ENCODE measurements at regions not wholly inside any gene's neighbourhood (a gene's known extent, or its start where the extent isn't known, plus 50 kb on each side); places are given as distances from the start of the nearest gene placed in this dataset.

DNA sequence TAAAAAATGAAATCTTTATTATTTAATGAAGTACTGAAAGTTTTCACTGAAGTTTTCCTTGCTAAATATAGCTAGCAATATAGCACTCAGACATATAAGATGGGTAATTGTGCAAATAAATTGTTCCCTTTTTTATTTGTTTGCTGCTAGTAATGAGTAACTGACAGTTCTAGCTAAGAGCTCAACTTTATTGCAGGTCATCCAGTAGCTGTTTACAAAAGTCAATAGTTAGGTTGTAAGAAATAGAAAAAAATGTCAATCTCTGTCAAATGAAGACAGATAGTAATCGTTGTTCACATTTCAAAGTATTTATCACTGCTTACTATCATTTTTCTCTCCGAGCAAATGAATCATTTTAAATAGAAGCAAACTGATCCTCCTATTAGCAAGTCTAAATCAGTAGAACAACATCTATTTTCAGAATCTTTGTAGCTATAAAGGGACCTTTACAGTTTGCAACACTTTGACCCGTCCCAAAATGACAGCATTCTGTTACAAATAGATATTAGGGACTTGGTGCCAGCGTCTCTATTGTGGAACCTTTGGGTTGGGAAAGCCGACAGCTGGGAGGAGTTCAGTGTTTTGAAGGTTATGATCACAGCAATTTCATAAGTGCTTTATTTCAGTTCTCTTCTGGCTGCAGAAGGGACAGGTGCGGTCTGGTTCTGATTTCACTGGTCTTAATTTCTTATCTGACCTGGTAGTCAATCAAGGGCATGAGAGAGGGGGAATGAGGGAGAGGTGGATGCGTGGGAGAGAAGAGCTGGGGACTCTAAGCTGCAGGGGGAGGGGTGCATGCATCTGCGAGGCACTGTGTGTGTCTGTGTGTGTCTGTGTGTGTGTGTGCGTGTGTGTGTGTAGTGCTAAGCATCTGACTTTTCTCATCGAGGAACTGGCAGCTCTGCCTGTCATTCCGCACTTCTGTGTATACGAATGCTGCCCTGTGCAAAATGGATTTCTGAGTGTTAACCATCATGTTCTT, 227.9 kb upstream of the PITX2 start:
- TF ChIP-seq, protein P1, sequence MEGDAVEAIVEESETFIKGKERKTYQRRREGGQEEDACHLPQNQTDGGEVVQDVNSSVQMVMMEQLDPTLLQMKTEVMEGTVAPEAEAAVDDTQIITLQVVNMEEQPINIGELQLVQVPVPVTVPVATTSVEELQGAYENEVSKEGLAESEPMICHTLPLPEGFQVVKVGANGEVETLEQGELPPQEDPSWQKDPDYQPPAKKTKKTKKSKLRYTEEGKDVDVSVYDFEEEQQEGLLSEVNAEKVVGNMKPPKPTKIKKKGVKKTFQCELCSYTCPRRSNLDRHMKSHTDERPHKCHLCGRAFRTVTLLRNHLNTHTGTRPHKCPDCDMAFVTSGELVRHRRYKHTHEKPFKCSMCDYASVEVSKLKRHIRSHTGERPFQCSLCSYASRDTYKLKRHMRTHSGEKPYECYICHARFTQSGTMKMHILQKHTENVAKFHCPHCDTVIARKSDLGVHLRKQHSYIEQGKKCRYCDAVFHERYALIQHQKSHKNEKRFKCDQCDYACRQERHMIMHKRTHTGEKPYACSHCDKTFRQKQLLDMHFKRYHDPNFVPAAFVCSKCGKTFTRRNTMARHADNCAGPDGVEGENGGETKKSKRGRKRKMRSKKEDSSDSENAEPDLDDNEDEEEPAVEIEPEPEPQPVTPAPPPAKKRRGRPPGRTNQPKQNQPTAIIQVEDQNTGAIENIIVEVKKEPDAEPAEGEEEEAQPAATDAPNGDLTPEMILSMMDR (IDR thresholded peaks at IDR 0.05; ENCODE audit: poor library complexity, severe bottlenecking) = no peak
- TF ChIP-seq EP300 (conservative IDR thresholded peaks at IDR 0.05; ENCODE audit: poor library complexity, severe bottlenecking) (no peak), SMC3 (conservative IDR thresholded peaks at IDR 0.05; ENCODE audit: poor library complexity) (no peak), EZH2 (IDR thresholded peaks at IDR 0.05; ENCODE audit: borderline replicate concordance, insufficient read depth, low read length, poor library complexity, severe bottlenecking) (no peak), RAD21 (conservative IDR thresholded peaks at IDR 0.05) (no peak), POLR2AphosphoS5 (IDR thresholded peaks at IDR 0.05) (peak; percentile 49), TAF1 (IDR thresholded peaks at IDR 0.05; ENCODE audit: low read depth) (no peak), MXI1 (conservative IDR thresholded peaks at IDR 0.05; ENCODE audit: poor library complexity, severe bottlenecking) (no peak)
- TF ChIP-seq, protein P2, sequence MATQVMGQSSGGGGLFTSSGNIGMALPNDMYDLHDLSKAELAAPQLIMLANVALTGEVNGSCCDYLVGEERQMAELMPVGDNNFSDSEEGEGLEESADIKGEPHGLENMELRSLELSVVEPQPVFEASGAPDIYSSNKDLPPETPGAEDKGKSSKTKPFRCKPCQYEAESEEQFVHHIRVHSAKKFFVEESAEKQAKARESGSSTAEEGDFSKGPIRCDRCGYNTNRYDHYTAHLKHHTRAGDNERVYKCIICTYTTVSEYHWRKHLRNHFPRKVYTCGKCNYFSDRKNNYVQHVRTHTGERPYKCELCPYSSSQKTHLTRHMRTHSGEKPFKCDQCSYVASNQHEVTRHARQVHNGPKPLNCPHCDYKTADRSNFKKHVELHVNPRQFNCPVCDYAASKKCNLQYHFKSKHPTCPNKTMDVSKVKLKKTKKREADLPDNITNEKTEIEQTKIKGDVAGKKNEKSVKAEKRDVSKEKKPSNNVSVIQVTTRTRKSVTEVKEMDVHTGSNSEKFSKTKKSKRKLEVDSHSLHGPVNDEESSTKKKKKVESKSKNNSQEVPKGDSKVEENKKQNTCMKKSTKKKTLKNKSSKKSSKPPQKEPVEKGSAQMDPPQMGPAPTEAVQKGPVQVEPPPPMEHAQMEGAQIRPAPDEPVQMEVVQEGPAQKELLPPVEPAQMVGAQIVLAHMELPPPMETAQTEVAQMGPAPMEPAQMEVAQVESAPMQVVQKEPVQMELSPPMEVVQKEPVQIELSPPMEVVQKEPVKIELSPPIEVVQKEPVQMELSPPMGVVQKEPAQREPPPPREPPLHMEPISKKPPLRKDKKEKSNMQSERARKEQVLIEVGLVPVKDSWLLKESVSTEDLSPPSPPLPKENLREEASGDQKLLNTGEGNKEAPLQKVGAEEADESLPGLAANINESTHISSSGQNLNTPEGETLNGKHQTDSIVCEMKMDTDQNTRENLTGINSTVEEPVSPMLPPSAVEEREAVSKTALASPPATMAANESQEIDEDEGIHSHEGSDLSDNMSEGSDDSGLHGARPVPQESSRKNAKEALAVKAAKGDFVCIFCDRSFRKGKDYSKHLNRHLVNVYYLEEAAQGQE (IDR thresholded peaks at IDR 0.05; ENCODE audit: borderline replicate concordance) = peak; percentile 16
